DMS79 (cell line): ENCODE measurements at regions not wholly inside any gene's neighbourhood (a gene's known extent, or its start where the extent isn't known, plus 50 kb on each side); places are given as distances from the start of the nearest gene placed in this dataset.
"Not testable (repeated sequence)": the region's sequence is repeated elsewhere in the genome, so short reads cannot be mapped to it uniquely, and the experiment has no call there.

Experiments used
- DNase-seq: peaks from one replicate; lab custom pipeline; 2025; lab: John Stamatoyannopoulos, UW

GRCh38 chr3:6435951-6436350 is 425.0 kb upstream of the GRM7 start:
- DNase-seq, result no peak

GRCh38 chr3:6437631-6438030 is 423.3 kb upstream of the GRM7 start:
- DNase-seq, result no peak

- no peak for DNase-seq
Measured at GRCh38 chr3:6438031-6438430, 422.9 kb upstream of the GRM7 start.

DNA sequence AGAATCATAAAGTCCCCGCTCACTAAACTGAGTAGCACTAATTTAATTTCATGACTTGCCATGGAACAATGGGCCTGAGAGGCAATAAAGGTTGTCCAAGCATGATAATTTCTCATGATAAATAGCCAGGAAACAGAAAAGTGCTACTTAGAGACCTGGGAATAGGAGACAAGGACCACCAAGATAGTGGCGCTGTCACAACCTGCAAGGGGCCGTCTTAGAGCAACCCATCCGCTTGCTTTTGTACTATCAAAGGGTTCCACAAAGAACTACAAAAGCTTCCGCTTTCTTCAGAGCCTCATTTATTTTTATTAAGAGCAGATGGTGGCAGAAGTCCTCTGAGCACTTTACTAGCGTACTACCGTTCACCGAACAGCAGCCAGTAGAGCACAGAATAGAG is 421.7 kb upstream of the GRM7 start:
- DNase-seq, result peak; percentile 80

GRCh38 chr3:6439824-6440223 is 421.1 kb upstream of the GRM7 start:
- no peak for DNase-seq

- DNase-seq, result no peak
Measured at GRCh38 chr3:6444888-6445658, 415.8 kb upstream of the GRM7 start.

- DNase-seq, result no peak
Measured at GRCh38 chr3:6447166-6447801, 413.6 kb upstream of the GRM7 start.

- no peak for DNase-seq
Measured at GRCh38 chr3:6448011-6448410, 412.9 kb upstream of the GRM7 start.

DNA sequence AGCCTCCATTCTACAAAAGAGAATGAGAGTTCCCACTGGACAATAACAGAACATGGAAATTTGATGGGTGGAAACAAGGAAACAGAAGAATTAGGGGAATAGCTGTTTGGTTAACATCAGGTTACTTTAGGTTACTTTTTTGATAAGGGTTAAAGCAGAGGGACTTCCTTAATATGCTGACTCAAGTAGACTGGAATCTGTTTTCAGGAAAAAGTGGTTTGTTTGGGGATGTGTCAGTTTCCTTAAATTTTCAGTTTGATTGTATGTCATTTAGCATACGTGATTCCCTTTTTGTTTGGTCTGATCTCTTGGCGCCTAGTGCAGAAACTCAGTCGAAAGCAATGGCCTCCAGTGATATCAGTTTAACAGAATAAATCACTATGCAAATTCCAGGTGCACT is 411.8 kb upstream of the GRM7 start:
- no peak for DNase-seq

DNA sequence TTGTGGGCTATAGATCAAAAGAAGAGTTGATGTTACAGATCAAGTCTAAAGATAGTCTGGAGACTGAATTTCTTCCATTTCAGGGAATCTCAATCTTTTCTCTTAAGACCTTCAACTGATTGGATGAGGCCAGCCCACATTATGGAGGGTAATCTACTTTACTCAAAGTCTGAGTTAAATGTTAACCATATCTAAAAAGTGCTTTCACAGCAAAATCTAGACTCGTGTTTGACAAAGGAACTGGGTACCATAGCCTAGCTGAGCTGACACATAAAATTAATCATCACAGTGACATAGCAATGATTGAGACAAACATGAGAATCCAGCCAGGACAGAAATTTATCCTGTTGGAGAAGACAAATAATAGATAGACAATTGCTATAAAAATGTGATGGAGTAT is 407.9 kb upstream of the GRM7 start:
- DNase-seq, result no peak

- DNase-seq, result no peak
Measured at GRCh38 chr3:6455031-6455430, 405.9 kb upstream of the GRM7 start.

- DNase-seq, result no peak
Measured at GRCh38 chr3:6467186-6467585, 393.7 kb upstream of the GRM7 start.

GRCh38 chr3:6468589-6468988 is 392.3 kb upstream of the GRM7 start:
- DNase-seq, result no peak

- no peak for DNase-seq
Measured at GRCh38 chr3:6471744-6472143, 389.2 kb upstream of the GRM7 start.

DNA sequence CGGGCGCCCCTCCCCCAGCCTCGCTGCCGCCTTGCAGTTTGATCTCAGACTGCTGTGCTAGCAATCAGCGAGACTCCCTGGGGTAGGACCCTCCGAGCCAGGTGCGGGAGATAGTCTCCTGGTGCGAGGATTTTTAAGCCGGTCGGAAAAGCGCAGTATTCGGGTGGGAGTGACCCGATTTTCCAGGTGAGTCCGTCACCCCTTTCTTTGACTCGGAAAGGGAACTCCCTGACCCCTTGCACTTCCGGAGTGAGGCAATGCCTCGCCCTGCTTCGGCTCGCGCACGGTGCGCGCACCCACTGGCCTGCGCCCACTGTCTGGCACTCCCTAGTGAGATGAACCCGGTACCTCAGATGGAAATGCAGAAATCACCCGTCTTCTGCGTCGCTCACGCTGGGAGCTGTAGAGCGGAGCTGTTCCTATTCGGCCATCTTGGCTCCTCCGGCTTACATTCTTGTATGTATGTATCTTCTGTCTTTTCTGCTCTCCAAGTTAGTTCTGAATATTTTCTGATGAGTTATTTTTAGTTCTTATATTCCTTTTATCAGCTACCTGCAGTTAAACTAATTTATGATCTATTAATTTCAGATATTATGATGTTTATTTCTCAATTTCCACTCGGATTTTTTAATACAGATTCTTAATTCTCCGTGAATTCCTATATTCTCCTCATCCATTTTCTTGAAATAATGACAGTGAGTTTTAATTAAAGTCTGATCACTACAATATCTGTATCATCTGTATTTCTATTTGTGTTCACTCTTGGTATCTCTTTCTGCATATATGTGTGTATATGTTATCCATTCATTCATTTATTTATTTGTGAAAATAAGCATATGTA is 370.2 kb upstream of the GRM7 start:
- not testable (repeated sequence) for DNase-seq

DNA sequence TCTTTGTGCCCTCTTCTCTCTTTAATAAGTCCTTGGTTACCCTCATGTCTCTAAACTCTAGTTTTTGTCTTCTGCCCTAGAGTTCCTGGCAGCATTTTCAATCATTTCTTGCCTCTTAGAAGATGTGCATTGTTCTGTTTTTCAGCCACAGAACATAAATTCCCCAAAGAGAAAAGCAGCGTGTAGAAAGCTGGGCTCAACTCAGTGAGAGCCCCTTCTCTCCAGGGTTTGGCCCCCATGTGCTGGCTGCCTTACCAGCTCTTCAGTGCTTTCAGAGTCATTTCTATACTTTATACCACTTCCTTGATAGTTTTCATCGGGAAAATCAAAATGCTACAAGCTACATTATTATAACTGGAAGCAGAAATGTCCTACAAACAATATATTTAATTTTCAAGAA is 369.1 kb upstream of the GRM7 start:
- no peak for DNase-seq

DNA sequence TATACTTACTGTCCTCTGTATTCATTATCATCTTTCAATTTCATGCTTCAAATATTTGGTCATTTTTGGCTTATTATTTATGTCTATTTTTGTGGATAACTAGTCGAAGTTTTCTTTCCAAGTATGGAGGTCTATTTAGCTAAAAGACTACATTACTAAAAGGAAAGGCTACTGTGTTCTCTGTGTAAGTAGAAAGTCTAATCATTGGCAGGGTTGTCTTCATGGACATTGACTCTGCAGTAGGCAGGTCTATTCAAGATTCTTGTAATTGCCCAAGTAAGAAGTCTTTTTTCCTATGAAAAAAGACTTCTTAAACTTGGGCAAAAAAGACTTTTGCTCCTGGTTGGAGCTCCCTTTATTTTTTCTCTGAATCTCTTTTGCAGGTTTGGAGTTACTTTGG is 368.6 kb upstream of the GRM7 start:
- no peak for DNase-seq

GRCh38 chr3:6498944-6499343 is 362.0 kb upstream of the GRM7 start:
- DNase-seq, result not testable (repeated sequence)

DNA sequence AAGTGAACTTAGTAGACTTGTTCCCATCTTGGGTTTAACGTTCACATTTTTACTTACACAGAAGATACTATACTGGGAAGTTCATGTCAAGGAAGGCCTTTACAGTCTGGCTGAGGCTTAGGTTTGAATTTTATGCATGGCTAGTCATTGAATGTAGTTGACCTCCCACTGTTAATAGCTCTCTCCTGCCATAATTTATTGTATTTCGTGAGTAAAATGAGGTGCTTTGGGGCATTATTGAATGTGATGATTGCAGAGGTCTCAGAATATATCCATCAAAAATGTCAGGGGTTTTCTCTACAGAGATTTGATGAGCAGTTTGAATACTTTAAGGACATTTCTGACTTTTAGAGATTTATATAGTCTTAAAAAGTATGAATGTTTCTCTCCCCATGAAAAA is 356.6 kb upstream of the GRM7 start:
- no peak for DNase-seq

DNA sequence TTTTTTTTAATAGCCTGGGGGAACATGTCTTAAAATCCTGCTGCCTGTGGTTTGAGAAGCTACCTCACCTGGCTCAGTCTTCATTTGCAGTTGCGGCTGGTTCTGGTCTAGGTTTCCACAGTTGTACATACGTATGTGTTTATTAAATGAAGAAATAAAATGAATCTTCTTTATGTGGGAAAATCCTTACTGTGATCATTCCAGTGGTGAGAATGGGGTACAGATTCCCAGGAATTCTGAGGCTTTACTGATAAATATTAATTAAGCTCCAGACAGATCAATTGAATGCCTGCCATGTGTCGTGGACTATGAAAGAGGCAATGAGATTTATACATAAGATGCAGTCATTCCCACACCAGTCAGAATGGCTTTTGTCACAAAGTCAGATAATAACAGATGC is 356.1 kb upstream of the GRM7 start:
- no peak for DNase-seq

DNA sequence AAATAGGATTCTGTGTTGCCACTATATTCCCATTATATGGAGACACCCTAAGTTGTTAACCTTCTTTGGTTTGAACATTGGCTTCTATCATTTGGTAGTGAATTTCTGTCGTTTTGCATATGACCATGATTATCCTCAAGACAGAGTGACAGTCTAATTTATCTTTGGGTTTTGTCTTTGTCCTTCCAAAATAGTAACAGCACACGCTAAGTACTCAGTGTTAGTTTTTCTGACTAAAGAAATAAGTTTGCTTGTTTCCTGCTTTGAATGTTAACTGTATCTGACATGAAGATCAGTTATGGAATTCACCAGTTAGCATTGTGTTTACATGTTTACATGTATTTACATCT is 352.5 kb upstream of the GRM7 start:
- no peak for DNase-seq

- DNase-seq, result no peak
Measured at GRCh38 chr3:6509576-6509975, 351.3 kb upstream of the GRM7 start.

- DNase-seq, result no peak
Measured at GRCh38 chr3:6510713-6511112, 350.2 kb upstream of the GRM7 start.
